IMR-90 (cell line): ENCODE measurements at regions not wholly inside any gene's neighbourhood (a gene's known extent, or its start where the extent isn't known, plus 50 kb on each side); places are given as distances from the start of the nearest gene placed in this dataset.

Experiments used
- ATAC-seq: fragments of 200-7000 bp; cut with Tn5 transposase; 2 replicates; pipeline ENCODE4 v1.9.1; 2020; ENCODE audit warnings: low read depth, mild to moderate bottlenecking, moderate library complexity
- BruUV-seq: library from RNA; stranded (reverse); fragments of 400-500 nt; replicated peaks from 2 replicates; lab custom pipeline; 2021; lab: Mats Ljungman, UMichigan
- CTCF ChIA-PET: fragments of 300-600 bp; formaldehyde crosslinking; extraction: SDS; loops from one replicate; lab custom pipeline; 2021; ENCODE audit warnings: antibody characterized with exemption; lab: Yijun Ruan, JAX
- POLR2A ChIA-PET: fragments of 300-600 bp; sonication (Branson Sonifier 250); formaldehyde crosslinking; loops from one replicate; lab custom pipeline; 2022; ENCODE audit warnings: antibody characterized with exemption; ENCODE audit not compliant: unreplicated experiment; lab: Charles Lee
- DNase-seq: peaks from one replicate; pipeline ENCODE4 v3.0.0; 2013
- H2AFZ ChIP-seq: replicated peaks from 2 replicates; pipeline ENCODE3; 2013; ENCODE audit warnings: low read length, mild to moderate bottlenecking; ENCODE audit not compliant: poor library complexity
- H2AK5ac ChIP-seq: 2 replicates; pipeline ENCODE4 v1.6.1; 2013; ENCODE audit warnings: low read depth, low read length, inconsistent platforms
- H2AK9ac ChIP-seq: replicated peaks from 2 replicates; pipeline ENCODE3; 2013; ENCODE audit warnings: mild to moderate bottlenecking, low read depth, low read length, moderate library complexity; ENCODE audit not compliant: poor library complexity
- H2BK120ac ChIP-seq: 2 replicates; pipeline ENCODE4 v1.6.1; 2013; ENCODE audit warnings: low read depth, low read length, inconsistent platforms
- H2BK15ac ChIP-seq: 3 replicates; pipeline ENCODE4 v1.6.1; 2013; ENCODE audit warnings: low read depth, low read length, inconsistent platforms
- H2BK20ac ChIP-seq: 2 replicates; pipeline ENCODE4 v1.6.1; 2013; ENCODE audit warnings: low read depth, mild to moderate bottlenecking, inconsistent platforms, low read length, moderate library complexity
- H2BK5ac ChIP-seq: 2 replicates; pipeline ENCODE4 v1.6.1; 2013; ENCODE audit warnings: mild to moderate bottlenecking, low read depth, low read length, inconsistent platforms; ENCODE audit not compliant: poor library complexity, severe bottlenecking
- H3K14ac ChIP-seq: replicated peaks from 2 replicates; pipeline ENCODE4 v1.6.1; 2013; ENCODE audit warnings: low read depth, low read length, inconsistent platforms
- H3K18ac ChIP-seq: 2 replicates; pipeline ENCODE4 v1.6.1; 2013; ENCODE audit warnings: low read depth, low read length, control low read depth
- H3K23ac ChIP-seq: 2 replicates; pipeline ENCODE4 v1.6.1; 2013; ENCODE audit warnings: low read depth, low read length, inconsistent platforms
- H3K27ac ChIP-seq: 2 replicates; pipeline ENCODE4 v1.5.1; 2013; ENCODE audit warnings: mild to moderate bottlenecking, control low read depth, low read length; ENCODE audit not compliant: insufficient read depth
- H3K27me3 ChIP-seq: 2 replicates; pipeline ENCODE4 v1.6.1; 2013; ENCODE audit warnings: low read length; ENCODE audit not compliant: control insufficient read depth, insufficient read depth
- H3K36me3 ChIP-seq: 2 replicates; pipeline ENCODE4 v1.6.1; 2013; ENCODE audit warnings: low read length, mixed read lengths; ENCODE audit not compliant: control insufficient read depth, insufficient read depth
- H3K4ac ChIP-seq: 2 replicates; pipeline ENCODE4 v1.6.1; 2013; ENCODE audit warnings: low read depth, low read length, inconsistent platforms
- H3K4me1 ChIP-seq: 2 replicates; pipeline ENCODE4 v1.6.1; 2013; ENCODE audit warnings: low read length, mixed read lengths; ENCODE audit not compliant: control insufficient read depth, insufficient read depth
- H3K4me2 ChIP-seq: 2 replicates; pipeline ENCODE4 v1.6.1; 2013; ENCODE audit warnings: low read depth, mild to moderate bottlenecking, control low read depth, low read length, moderate library complexity
- H3K4me3 ChIP-seq: 2 replicates; pipeline ENCODE4 v1.5.1; 2013; ENCODE audit warnings: low read depth, mild to moderate bottlenecking, control low read depth, low read length, moderate library complexity; ENCODE audit not compliant: insufficient read depth
- H3K56ac ChIP-seq: 2 replicates; pipeline ENCODE4 v1.6.1; 2013; ENCODE audit warnings: low read length, inconsistent platforms; ENCODE audit not compliant: insufficient read depth; ENCODE audit errors: extremely low read depth
- H3K79me1 ChIP-seq, 2 experiments: 2 replicates each; pipeline ENCODE4 v1.6.1; 2013; ENCODE audit warnings: low read length in 2 of 2, inconsistent platforms in 1 of 2, low read depth in 1 of 2
- H3K9ac ChIP-seq: 2 replicates; pipeline ENCODE4 v1.6.1; 2013; ENCODE audit warnings: low read depth, low read length, control low read depth
- H3K9me1 ChIP-seq: 2 replicates; pipeline ENCODE4 v1.6.1; 2013; ENCODE audit warnings: low read length, inconsistent platforms; ENCODE audit not compliant: insufficient read depth
- H3K9me3 ChIP-seq: 2 replicates; pipeline ENCODE4 v1.6.1; 2013; ENCODE audit warnings: low read length; ENCODE audit not compliant: control insufficient read depth, insufficient read depth
- H4K20me1 ChIP-seq: 2 replicates; pipeline ENCODE4 v1.6.1; 2013; ENCODE audit warnings: low read length, inconsistent platforms; ENCODE audit not compliant: insufficient read depth
- H4K5ac ChIP-seq: 2 replicates; pipeline ENCODE4 v1.6.1; 2013; ENCODE audit warnings: mild to moderate bottlenecking, low read depth, low read length, control low read depth
- H4K8ac ChIP-seq, 2 experiments: 2 replicates each; pipeline ENCODE4 v1.6.1; 2013; ENCODE audit warnings: low read depth in 2 of 2, low read length in 2 of 2, control low read depth in 1 of 2, inconsistent platforms in 1 of 2
- H4K91ac ChIP-seq: 2 replicates; pipeline ENCODE4 v1.6.1; 2013; ENCODE audit warnings: low read depth, low read length, inconsistent platforms; ENCODE audit not compliant: insufficient read depth
- BHLHE40 ChIP-seq: fragments of 150-350 bp; IDR thresholded peaks from 2 replicates; pipeline ENCODE4 v1.6.1; 2016; ENCODE audit warnings: mild to moderate bottlenecking, low read depth, low read length
- CEBPB ChIP-seq: IDR thresholded peaks from 2 replicates; pipeline ENCODE4 v1.6.1; 2012; ENCODE audit warnings: low read depth, low read length, improper control_type of control experiment
- CHD1 ChIP-seq: IDR thresholded peaks from 2 replicates; pipeline ENCODE4 v1.6.1; 2012; ENCODE audit warnings: low read depth, low read length, improper control_type of control experiment
- CTCF ChIP-seq: conservative IDR thresholded peaks from 2 replicates; pipeline ENCODE4 v1.5.1; 2012; ENCODE audit warnings: mild to moderate bottlenecking, low read depth, low read length, improper control_type of control experiment
- ELK1 ChIP-seq: fragments of 150-350 bp; IDR thresholded peaks from 2 replicates; pipeline ENCODE4 v1.6.1; 2016; ENCODE audit warnings: low read depth, mild to moderate bottlenecking, low read length, moderate library complexity, borderline replicate concordance
- FOS ChIP-seq: fragments of 150-350 bp; IDR thresholded peaks from 2 replicates; pipeline ENCODE4 v1.6.1; 2016; ENCODE audit warnings: low read depth, low read length
- MAFK ChIP-seq: IDR thresholded peaks from 2 replicates; pipeline ENCODE4 v1.6.1; 2012; ENCODE audit warnings: low read depth, low read length, improper control_type of control experiment
- MAZ ChIP-seq: IDR thresholded peaks from 2 replicates; pipeline ENCODE4 v1.6.1; 2012; ENCODE audit warnings: low read depth, mild to moderate bottlenecking, low read length, improper control_type of control experiment, moderate library complexity, borderline replicate concordance
- MXI1 ChIP-seq: IDR thresholded peaks from 2 replicates; pipeline ENCODE4 v1.6.1; 2012; ENCODE audit warnings: low read depth, mild to moderate bottlenecking, low read length, moderate library complexity, borderline replicate concordance
- NFE2L2 ChIP-seq: fragments of 150-350 bp; IDR thresholded peaks from 2 replicates; pipeline ENCODE4 v1.6.1; 2016; ENCODE audit warnings: low read depth, mild to moderate bottlenecking, low read length
- POLR2A ChIP-seq: IDR thresholded peaks from 2 replicates; pipeline ENCODE4 v1.6.1; 2012; ENCODE audit warnings: mild to moderate bottlenecking, low read depth, low read length
- RAD21 ChIP-seq: IDR thresholded peaks from 2 replicates; pipeline ENCODE4 v1.6.1; 2012; ENCODE audit warnings: low read length, improper control_type of control experiment
- RCOR1 ChIP-seq: IDR thresholded peaks from 2 replicates; pipeline ENCODE4 v1.6.1; 2012; ENCODE audit warnings: mild to moderate bottlenecking, low read length, improper control_type of control experiment; ENCODE audit not compliant: insufficient replicate concordance
- RFX5 ChIP-seq: IDR thresholded peaks from 2 replicates; pipeline ENCODE4 v1.8.0; 2012; ENCODE audit warnings: low read depth, mild to moderate bottlenecking, low read length, moderate library complexity
- SMC3 ChIP-seq: fragments of 150-350 bp; IDR thresholded peaks from 2 replicates; pipeline ENCODE4 v1.6.1; 2016; ENCODE audit warnings: low read depth, mild to moderate bottlenecking, antibody characterized with exemption, low read length, moderate library complexity
- WGBS, 2 experiments: methylation state at CpG; one replicate each; pipeline versions ENCODE4 v1.1.5 to v1.1.7; 2013; ENCODE audit warnings: missing lambda C conversion rate in 2 of 2; ENCODE audit not compliant: insufficient read length in 1 of 2; ENCODE audit errors: extremely low coverage in 2 of 2; 5-methylcytosine and 5-hydroxymethylcytosine counted together
- dilution Hi-C: fragments of 300-500 bp; cut with HindIII; formaldehyde crosslinking; loops from one replicate; pipeline ENCODE4 v1.14.3; 2018; ENCODE audit warnings: low sequenced_read_pairs; ENCODE audit not compliant: unreplicated experiment
- in situ Hi-C: fragments of 300-500 bp; cut with MboI; formaldehyde crosslinking; loops from 3 replicates; pipeline ENCODE4 v1.14.3; 2019; ENCODE audit warnings: low sequenced_read_pairs, inconsistent platforms, mixed read lengths
- intact Hi-C: fragments of 100-400 bp; cut with micrococcal nuclease; formaldehyde crosslinking; loops from 2 replicates; pipeline ENCODE4 v1.10.0; 2022
- TF ChIP-seq, protein P1 (sequence below): fragments of 150-350 bp; IDR thresholded peaks from 2 replicates; pipeline ENCODE4 v1.6.1; 2017; ENCODE audit warnings: mild to moderate bottlenecking, antibody characterized with exemption, low read length, low read depth

DNA sequence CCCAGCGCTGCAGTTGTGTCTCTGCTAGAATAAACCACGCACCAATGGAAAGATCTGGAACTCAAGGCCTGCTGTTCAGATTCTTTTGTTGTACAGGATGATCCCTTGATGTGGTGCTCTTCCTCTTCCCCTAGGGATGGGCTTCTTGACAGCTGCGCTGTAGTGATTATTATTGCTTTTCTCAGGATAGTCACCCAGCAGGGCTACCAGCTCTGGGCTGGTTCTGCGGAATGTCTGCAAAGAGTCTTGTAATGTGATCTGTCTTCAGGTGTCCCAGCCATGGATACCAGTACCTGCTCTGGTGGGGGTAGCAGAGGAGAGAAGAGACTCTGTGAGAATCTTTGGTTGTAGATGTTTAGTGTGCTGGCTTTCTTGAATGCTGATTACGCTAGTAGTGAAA lies 974.2 kb downstream of the NSUN3 start:
- H3K4me1 ChIP-seq = no peaks in the 10 kb centered on the region
- H2BK120ac ChIP-seq = no peak overlapping the region
- no peaks in the 10 kb centered on the region for H3K36me3 ChIP-seq
- H2BK20ac ChIP-seq = no peak overlapping the region
- ATAC-seq = no peak
- H3K27ac ChIP-seq = no peak overlapping the region
- no peaks in the 10 kb centered on the region for H3K79me1 ChIP-seq
- no peak overlapping the region for H3K9ac ChIP-seq
- dilution Hi-C loops = no loop called here
- WGBS, 2 experiments = 40% methylated on average over 1 of the region's 5 CpGs; no CpG with 5 or more reads in 1 of the 2 experiments
- no peaks in the 10 kb centered on the region for H3K9me1 ChIP-seq
- no peak overlapping the region for H3K23ac ChIP-seq
- no peak overlapping the region for H2AFZ ChIP-seq
- in situ Hi-C loops = no loop called here
- H3K18ac ChIP-seq = no peak overlapping the region
- ChIA-PET POLR2A (no interaction called here), CTCF (no interaction called here)
- no peaks in the 10 kb centered on the region for H3K27me3 ChIP-seq
- H3K4me2 ChIP-seq = no peak overlapping the region
- H3K56ac ChIP-seq = no peak overlapping the region
- H4K8ac ChIP-seq = no peak overlapping the region
- H4K5ac ChIP-seq = no peak overlapping the region
- no peak overlapping the region for H2AK5ac ChIP-seq
- intact Hi-C loops = no loop called here
- H3K4ac ChIP-seq = no peak overlapping the region
- no peak overlapping the region for H2BK5ac ChIP-seq
- no peak overlapping the region for H4K91ac ChIP-seq
- H3K9me3 ChIP-seq = peaks cover 11% of the 10 kb centered on the region; the same call in 1 of the 2 replicates
- no peak overlapping the region for H2BK15ac ChIP-seq
- no peak overlapping the region for H2AK9ac ChIP-seq
- no peaks in the 10 kb centered on the region for H4K20me1 ChIP-seq
- no peak for TF ChIP-seq RAD21
- no peak for TF ChIP-seq BHLHE40
- no peak for TF ChIP-seq RFX5
- TF ChIP-seq CEBPB = no peak
- no peak for TF ChIP-seq POLR2A
- TF ChIP-seq MAFK = no peak
- TF ChIP-seq, protein P1, sequence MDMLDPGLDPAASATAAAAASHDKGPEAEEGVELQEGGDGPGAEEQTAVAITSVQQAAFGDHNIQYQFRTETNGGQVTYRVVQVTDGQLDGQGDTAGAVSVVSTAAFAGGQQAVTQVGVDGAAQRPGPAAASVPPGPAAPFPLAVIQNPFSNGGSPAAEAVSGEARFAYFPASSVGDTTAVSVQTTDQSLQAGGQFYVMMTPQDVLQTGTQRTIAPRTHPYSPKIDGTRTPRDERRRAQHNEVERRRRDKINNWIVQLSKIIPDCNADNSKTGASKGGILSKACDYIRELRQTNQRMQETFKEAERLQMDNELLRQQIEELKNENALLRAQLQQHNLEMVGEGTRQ = no peak
- TF ChIP-seq MAZ = no peak
- no peak for TF ChIP-seq SMC3
- no peak for TF ChIP-seq RCOR1
- TF ChIP-seq MXI1 = no peak
- TF ChIP-seq CHD1 = no peak
- no peak for TF ChIP-seq FOS
- TF ChIP-seq ELK1 = no peak
- TF ChIP-seq NFE2L2 = no peak
- no peak for TF ChIP-seq CTCF
- H3K14ac ChIP-seq = no peak overlapping the region
- H3K4me3 ChIP-seq = no peak overlapping the region
- no peak for DNase-seq
- BruUV-seq = no TSS peak
